ENCODE measurements at regions not wholly inside any gene's neighbourhood (a gene's known extent, or its start where the extent isn't known, plus 50 kb on each side); places are given as distances from the start of the nearest gene placed in this dataset.

- TF ChIP-seq ZNF556 (CRISPR knock-in tag; IDR thresholded peaks at IDR 0.05; ENCODE audit: borderline replicate concordance) (peak; percentile 93), ZBTB26 (CRISPR knock-in tag; IDR thresholded peaks at IDR 0.05; ENCODE audit: borderline replicate concordance) (no peak), ZNF609 (CRISPR knock-in tag; IDR thresholded peaks at IDR 0.05; ENCODE audit: borderline replicate concordance) (peak; percentile 87), ZNF770 (CRISPR knock-in tag; IDR thresholded peaks at IDR 0.05) (peak; percentile 65; the same call in 1 of the 2 replicates), THAP8 (CRISPR knock-in tag; IDR thresholded peaks at IDR 0.05; ENCODE audit: borderline replicate concordance) (no peak), CBX2 (IDR thresholded peaks at IDR 0.05; ENCODE audit: low read depth, low read length) (no peak), CBX2 (CRISPR knock-in tag; IDR thresholded peaks at IDR 0.05; ENCODE audit: low read depth) (no peak), SP5 (CRISPR knock-in tag; IDR thresholded peaks at IDR 0.05; ENCODE audit: borderline replicate concordance, low read depth) (peak; percentile 99), MEF2D (CRISPR knock-in tag; IDR thresholded peaks at IDR 0.05) (peak; percentile 85; the same call in 1 of the 2 replicates), RNF2 (conservative IDR thresholded peaks at IDR 0.05; ENCODE audit: low read depth) (no peak), GABPA (IDR thresholded peaks at IDR 0.05; ENCODE audit: low read depth, low read length) (no peak), GABPA (CRISPR knock-in tag; IDR thresholded peaks at IDR 0.05; ENCODE audit: low read depth) (peak; percentile 26; the same call in 1 of the 2 replicates), ZBTB7A (CRISPR knock-in tag; IDR thresholded peaks at IDR 0.05) (no peak), ZFP82 (CRISPR knock-in tag; IDR thresholded peaks at IDR 0.05; ENCODE audit: borderline replicate concordance) (no peak), CREM (IDR thresholded peaks at IDR 0.05) (peak; percentile 80), CREM (CRISPR knock-in tag; IDR thresholded peaks at IDR 0.05) (no peak), RARA (CRISPR knock-in tag; IDR thresholded peaks at IDR 0.05) (peak; percentile 92), ZNF326 (CRISPR knock-in tag; IDR thresholded peaks at IDR 0.05; ENCODE audit: borderline replicate concordance) (0 out of 2 replicates have a peak, but pooled peaks have one; percentile 21)
Measured at GRCh38 chr17:77354670-77355455, 214.1 kb downstream of the SEC14L1 start (continued).

Measured in HepG2 (cell line).